Skeletal muscle tissue (tissue), 3 donors: ENCODE measurements at regions not wholly inside any gene's neighbourhood (a gene's known extent, or its start where the extent isn't known, plus 50 kb on each side); places are given as distances from the start of the nearest gene placed in this dataset.

Experiments used
- H3K27ac ChIP-seq: one replicate; pipeline ENCODE4 v1.7.0; 2013; ENCODE audit warnings: mild to moderate bottlenecking, low read depth, low read length, inconsistent platforms
- H3K27me3 ChIP-seq, 3 donors: one replicate each; pipeline ENCODE4 v1.7.0; 2013; ENCODE audit warnings: low read length in 3 of 3; ENCODE audit not compliant: control insufficient read depth in 3 of 3, insufficient read depth in 3 of 3
- H3K36me3 ChIP-seq, 3 donors: one replicate each; pipeline ENCODE4 v1.7.0; 2013; ENCODE audit warnings: low read length in 3 of 3; ENCODE audit not compliant: control insufficient read depth in 3 of 3, insufficient read depth in 3 of 3
- H3K4me1 ChIP-seq, 3 donors: one replicate each; pipeline ENCODE4 v1.7.0; 2013; ENCODE audit warnings: low read length in 3 of 3, mild to moderate bottlenecking in 3 of 3; ENCODE audit not compliant: control insufficient read depth in 3 of 3, insufficient read depth in 3 of 3
- H3K4me3 ChIP-seq, 3 donors: one replicate each; pipeline ENCODE4 v1.7.0; 2013; ENCODE audit warnings: low read length in 3 of 3
- H3K9ac ChIP-seq, 3 donors: one replicate each; pipeline ENCODE4 v1.7.0; 2013; ENCODE audit warnings: low read length in 3 of 3, mild to moderate bottlenecking in 3 of 3, moderate library complexity in 2 of 3, low read depth in 1 of 3
- H3K9me3 ChIP-seq, 3 donors: one replicate each; pipeline ENCODE4 v1.7.0; 2013; ENCODE audit warnings: low read length in 3 of 3; ENCODE audit not compliant: control insufficient read depth in 3 of 3
- donor health status: Osteomylitis.

- Histone ChIP-seq H3K4me1 (no peaks in the 10 kb centered on the region), H3K27me3 (peaks cover 19 to 37% (median 25%) of the 10 kb centered on the region in 3 donors), H3K9ac (no peak overlapping the region), H3K9me3 (peaks cover 0 to 3% (median 0%) of the 10 kb centered on the region in 3 donors), H3K27ac (no peak overlapping the region), H3K36me3 (no peaks in the 10 kb centered on the region), H3K4me3 (no peak overlapping the region)
Observed at GRCh38 chr22:45094081-45094720, 69.5 kb upstream of the NUP50 start.

GRCh38 chr22:45094825-45095224 lies 68.9 kb upstream of the NUP50 start:
- Histone ChIP-seq H3K36me3 (no peaks in the 10 kb centered on the region), H3K27me3 (peaks cover 24 to 43% (median 30%) of the 10 kb centered on the region in 3 donors), H3K4me1 (no peaks in the 10 kb centered on the region), H3K9me3 (peaks cover 0 to 3% (median 0%) of the 10 kb centered on the region in 3 donors), H3K4me3 (no peak overlapping the region), H3K27ac (no peak overlapping the region), H3K9ac (no peak overlapping the region)

GRCh38 chr22:45096256-45096907 lies 67.3 kb upstream of the NUP50 start:
- Histone ChIP-seq H3K36me3 (no peaks in the 10 kb centered on the region), H3K27me3 (peaks cover 38 to 54% (median 44%) of the 10 kb centered on the region in 3 donors), H3K4me1 (no peaks in the 10 kb centered on the region), H3K9me3 (peaks cover 0 to 3% (median 0%) of the 10 kb centered on the region in 3 donors), H3K4me3 (no peak overlapping the region), H3K9ac (no peak overlapping the region), H3K27ac (no peak overlapping the region)

- no peaks in the 10 kb centered on the region for H3K4me1 ChIP-seq
- H3K27me3 ChIP-seq: peaks cover 43 to 55% (median 50%) of the 10 kb centered on the region in 3 donors
- no peaks in the 10 kb centered on the region for H3K9me3 ChIP-seq
- H3K4me3 ChIP-seq: no peak overlapping the region
- H3K27ac ChIP-seq: no peak overlapping the region
- H3K36me3 ChIP-seq: no peaks in the 10 kb centered on the region
- no peak overlapping the region for H3K9ac ChIP-seq
Observed at GRCh38 chr22:45097061-45097460, 66.7 kb upstream of the NUP50 start.

- Histone ChIP-seq H3K36me3 (no peaks in the 10 kb centered on the region), H3K27me3 (peaks cover 45 to 64% (median 55%) of the 10 kb centered on the region in 3 donors), H3K9ac (no peak overlapping the region), H3K4me3 (no peak overlapping the region), H3K4me1 (no peaks in the 10 kb centered on the region), H3K9me3 (no peaks in the 10 kb centered on the region), H3K27ac (no peak overlapping the region)
Observed at GRCh38 chr22:45098056-45098455, 65.7 kb upstream of the NUP50 start.

- Histone ChIP-seq H3K27me3 (peaks cover 40 to 54% (median 49%) of the 10 kb centered on the region in 3 donors), H3K27ac (no peak overlapping the region), H3K4me3 (no peak overlapping the region), H3K9me3 (no peaks in the 10 kb centered on the region), H3K36me3 (no peaks in the 10 kb centered on the region), H3K9ac (no peak overlapping the region), H3K4me1 (no peaks in the 10 kb centered on the region)
Observed at GRCh38 chr22:45099961-45100360, 63.8 kb upstream of the NUP50 start.

- no peaks in the 10 kb centered on the region for H3K9me3 ChIP-seq
- no peak overlapping the region for H3K4me3 ChIP-seq
- H3K9ac ChIP-seq: no peak overlapping the region
- H3K4me1 ChIP-seq: no peaks in the 10 kb centered on the region
- peaks cover 30 to 58% (median 48%) of the 10 kb centered on the region in 3 donors for H3K27me3 ChIP-seq
- H3K27ac ChIP-seq: no peak overlapping the region
- H3K36me3 ChIP-seq: no peaks in the 10 kb centered on the region
Observed at GRCh38 chr22:45101515-45102227, 62.1 kb upstream of the NUP50 start.

- H3K4me3 ChIP-seq: no peak overlapping the region
- H3K9me3 ChIP-seq: no peaks in the 10 kb centered on the region
- no peak overlapping the region for H3K27ac ChIP-seq
- no peaks in the 10 kb centered on the region for H3K4me1 ChIP-seq
- H3K27me3 ChIP-seq: peaks cover 31 to 64% (median 45%) of the 10 kb centered on the region in 3 donors
- no peaks in the 10 kb centered on the region for H3K36me3 ChIP-seq
- no peak overlapping the region for H3K9ac ChIP-seq
Observed at GRCh38 chr22:45102896-45103420, 60.8 kb upstream of the NUP50 start.

GRCh38 chr22:45103756-45104155 lies 60.0 kb upstream of the NUP50 start:
- H3K9ac ChIP-seq: no peak overlapping the region
- no peak overlapping the region for H3K4me3 ChIP-seq
- H3K27me3 ChIP-seq: peaks cover 31 to 64% (median 45%) of the 10 kb centered on the region in 3 donors
- H3K9me3 ChIP-seq: no peaks in the 10 kb centered on the region
- no peaks in the 10 kb centered on the region for H3K4me1 ChIP-seq
- no peaks in the 10 kb centered on the region for H3K36me3 ChIP-seq
- H3K27ac ChIP-seq: no peak overlapping the region

GRCh38 chr22:45104313-45104712 lies 59.4 kb upstream of the NUP50 start:
- Histone ChIP-seq H3K4me3 (no peak overlapping the region), H3K9ac (no peak overlapping the region), H3K36me3 (no peaks in the 10 kb centered on the region), H3K27ac (no peak overlapping the region), H3K4me1 (no peaks in the 10 kb centered on the region), H3K27me3 (peaks cover 34 to 63% (median 45%) of the 10 kb centered on the region in 3 donors), H3K9me3 (no peaks in the 10 kb centered on the region)
